A673 (cell line): ENCODE measurements at regions not wholly inside any gene's neighbourhood (a gene's known extent, or its start where the extent isn't known, plus 50 kb on each side); places are given as distances from the start of the nearest gene placed in this dataset.

Experiments
- EZH2 ChIP-seq: fragments of 200-600 bp; sonication (generic); IDR thresholded peaks from 2 replicates; pipeline ENCODE4 v1.6.1; 2017; ENCODE audit warnings: borderline replicate concordance, low read depth, mild to moderate bottlenecking, mixed read lengths, antibody characterized with exemption, low read length; ENCODE audit not compliant: poor library complexity, severe bottlenecking
- TF ChIP-seq, protein P1 (sequence below): fragments of 300-800, 200-600 bp; sonication (generic); conservative IDR thresholded peaks from 2 replicates; pipeline ENCODE4 v1.5.1; 2017; ENCODE audit warnings: low read depth, mild to moderate bottlenecking, antibody characterized with exemption, low read length, moderate library complexity, mixed read lengths

DNA sequence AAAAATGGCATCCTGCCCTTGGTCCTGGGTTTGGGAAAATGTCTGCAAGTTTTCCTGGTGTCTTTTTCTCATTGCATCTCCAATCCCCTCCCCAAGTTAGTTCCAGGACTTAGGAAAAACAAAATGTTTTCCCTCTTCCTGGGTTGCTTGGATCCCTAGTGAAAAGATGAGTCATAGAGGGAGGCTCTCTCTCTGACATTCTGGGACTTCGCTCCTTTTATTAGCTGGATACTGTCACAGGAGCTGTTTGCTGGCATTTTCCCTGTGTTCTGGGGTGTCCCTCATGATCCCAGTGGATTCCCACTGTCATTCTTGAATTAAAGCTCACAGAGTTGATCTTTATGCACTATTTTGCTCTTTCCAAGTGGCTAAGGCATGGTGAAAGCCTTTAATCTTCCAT, 316.4 kb upstream of the MBL2 start:
- TF ChIP-seq, protein P1, sequence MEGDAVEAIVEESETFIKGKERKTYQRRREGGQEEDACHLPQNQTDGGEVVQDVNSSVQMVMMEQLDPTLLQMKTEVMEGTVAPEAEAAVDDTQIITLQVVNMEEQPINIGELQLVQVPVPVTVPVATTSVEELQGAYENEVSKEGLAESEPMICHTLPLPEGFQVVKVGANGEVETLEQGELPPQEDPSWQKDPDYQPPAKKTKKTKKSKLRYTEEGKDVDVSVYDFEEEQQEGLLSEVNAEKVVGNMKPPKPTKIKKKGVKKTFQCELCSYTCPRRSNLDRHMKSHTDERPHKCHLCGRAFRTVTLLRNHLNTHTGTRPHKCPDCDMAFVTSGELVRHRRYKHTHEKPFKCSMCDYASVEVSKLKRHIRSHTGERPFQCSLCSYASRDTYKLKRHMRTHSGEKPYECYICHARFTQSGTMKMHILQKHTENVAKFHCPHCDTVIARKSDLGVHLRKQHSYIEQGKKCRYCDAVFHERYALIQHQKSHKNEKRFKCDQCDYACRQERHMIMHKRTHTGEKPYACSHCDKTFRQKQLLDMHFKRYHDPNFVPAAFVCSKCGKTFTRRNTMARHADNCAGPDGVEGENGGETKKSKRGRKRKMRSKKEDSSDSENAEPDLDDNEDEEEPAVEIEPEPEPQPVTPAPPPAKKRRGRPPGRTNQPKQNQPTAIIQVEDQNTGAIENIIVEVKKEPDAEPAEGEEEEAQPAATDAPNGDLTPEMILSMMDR = no peak
- no peak for TF ChIP-seq EZH2
